ENCODE measurements at regions not wholly inside any gene's neighbourhood (a gene's known extent, or its start where the extent isn't known, plus 50 kb on each side); places are given as distances from the start of the nearest gene placed in this dataset.

- TF ChIP-seq EZH2 (optimal IDR thresholded peaks at IDR 0.05; ENCODE audit: low read depth, low read length) (no peak), CTCF (IDR thresholded peaks at IDR 0.05; ENCODE audit: low read length) (no peak), EZH2phosphoT487 (IDR thresholded peaks at IDR 0.05; ENCODE audit: low read length) (no peak)
Measured at GRCh38 chr6:114816678-114817077, 473.9 kb upstream of the HS3ST5 start.
